Head of caudate nucleus (tissue), 42 donors: ENCODE measurements at regions not wholly inside any gene's neighbourhood (a gene's known extent, or its start where the extent isn't known, plus 50 kb on each side); places are given as distances from the start of the nearest gene placed in this dataset.
A peak's percentile ranks its signal among the peaks of the same experiment; 100 is the strongest.
"Not testable (repeated sequence)": the region's sequence is repeated elsewhere in the genome, so short reads cannot be mapped to it uniquely, and the experiment has no call there.

Experiments used
- DNase-seq, 42 donors: peaks; one replicate each; pipeline versions ENCODE4 v3.0.0 to v3.0.0-alpha.2; 2020 to 2021; ENCODE audit warnings: mixed read lengths in 7 of 42
- intact Hi-C: fragments of 100-400 bp; cut with DNase I; formaldehyde crosslinking; loops from one replicate; pipeline ENCODE4 v1.15.0; 2022

DNA sequence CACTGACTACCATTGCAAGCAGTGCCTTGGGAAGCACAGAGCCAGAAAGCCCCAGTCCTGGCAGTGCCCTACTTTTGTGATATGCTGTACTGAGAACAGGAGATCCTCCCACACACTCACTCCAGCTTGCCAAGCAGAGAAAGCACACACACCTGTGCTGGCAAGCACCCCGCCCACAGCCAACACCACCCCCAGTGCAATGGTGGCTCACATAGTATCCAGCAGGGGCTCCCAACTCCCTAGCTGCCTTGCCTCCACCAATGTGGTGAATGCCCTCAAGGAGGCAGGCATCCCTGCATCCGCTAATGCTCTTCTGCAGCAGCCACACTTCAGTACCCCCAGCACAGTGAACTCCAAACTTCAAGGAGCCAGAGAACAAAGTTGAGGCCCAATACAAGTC is 1655.8 kb downstream of the SUCLG1 start:
- intact Hi-C loops = no loop called here
- peak in 2 of 42 donors; percentile 12 to 38 for DNase-seq

DNA sequence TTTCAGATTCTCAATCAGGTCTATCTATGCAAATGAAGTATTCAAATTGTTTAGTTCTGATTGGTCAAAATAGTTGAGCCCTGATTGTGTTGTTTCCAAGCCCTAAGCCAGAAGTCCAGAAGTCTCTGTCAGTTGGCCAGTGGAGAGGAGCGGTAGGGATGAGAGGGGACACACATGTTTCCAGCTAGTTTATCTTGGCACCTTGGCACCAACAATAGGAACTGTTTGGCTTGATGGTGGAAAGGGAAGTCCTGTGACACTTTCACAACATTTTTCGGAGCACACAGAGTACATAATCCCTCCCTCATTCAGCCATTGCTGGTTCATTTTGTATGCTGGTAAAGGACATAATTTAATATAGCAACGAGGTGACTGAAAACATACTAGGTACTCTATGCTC is 1661.6 kb downstream of the SUCLG1 start:
- no peak for DNase-seq
- intact Hi-C loops = no loop called here

DNA sequence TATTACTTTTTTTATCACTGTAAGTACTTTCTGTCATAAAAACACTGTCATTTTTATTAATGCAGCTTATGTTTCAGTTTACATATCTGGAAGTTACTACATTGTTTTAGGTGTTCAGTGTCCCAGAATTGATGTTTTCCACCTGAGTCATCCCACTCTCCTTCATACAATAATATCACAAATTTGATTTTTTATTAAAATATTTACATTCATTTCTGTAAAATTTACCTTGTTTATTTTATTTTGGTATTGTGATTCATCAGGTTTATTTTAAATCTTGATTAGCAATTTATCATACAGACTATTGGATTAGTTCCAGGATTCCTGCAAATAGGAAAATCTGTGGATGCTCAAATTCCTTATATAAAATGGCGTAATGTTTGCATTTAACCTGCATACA is 1662.9 kb downstream of the SUCLG1 start:
- intact Hi-C loops = no loop called here
- DNase-seq = no peak

DNA sequence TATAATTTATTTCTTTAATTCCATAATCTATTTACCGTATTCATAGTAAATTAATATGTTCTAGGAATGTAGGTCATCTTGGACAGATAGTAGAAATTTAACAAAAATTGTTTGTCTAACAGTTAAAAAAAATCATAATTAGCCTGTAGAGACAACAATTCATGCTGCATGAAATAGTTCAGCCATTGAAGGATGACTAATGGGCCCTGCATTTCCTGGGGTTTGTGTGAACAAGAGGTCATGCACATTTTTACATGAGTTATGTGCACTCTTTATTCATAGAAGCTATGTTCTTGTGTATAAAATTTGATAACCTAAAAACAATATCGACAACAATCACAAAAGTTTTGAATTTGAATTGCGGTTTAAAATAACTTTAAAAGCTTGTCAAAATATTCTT is 1663.6 kb downstream of the SUCLG1 start:
- DNase-seq = no peak
- intact Hi-C loops = no loop called here

DNA sequence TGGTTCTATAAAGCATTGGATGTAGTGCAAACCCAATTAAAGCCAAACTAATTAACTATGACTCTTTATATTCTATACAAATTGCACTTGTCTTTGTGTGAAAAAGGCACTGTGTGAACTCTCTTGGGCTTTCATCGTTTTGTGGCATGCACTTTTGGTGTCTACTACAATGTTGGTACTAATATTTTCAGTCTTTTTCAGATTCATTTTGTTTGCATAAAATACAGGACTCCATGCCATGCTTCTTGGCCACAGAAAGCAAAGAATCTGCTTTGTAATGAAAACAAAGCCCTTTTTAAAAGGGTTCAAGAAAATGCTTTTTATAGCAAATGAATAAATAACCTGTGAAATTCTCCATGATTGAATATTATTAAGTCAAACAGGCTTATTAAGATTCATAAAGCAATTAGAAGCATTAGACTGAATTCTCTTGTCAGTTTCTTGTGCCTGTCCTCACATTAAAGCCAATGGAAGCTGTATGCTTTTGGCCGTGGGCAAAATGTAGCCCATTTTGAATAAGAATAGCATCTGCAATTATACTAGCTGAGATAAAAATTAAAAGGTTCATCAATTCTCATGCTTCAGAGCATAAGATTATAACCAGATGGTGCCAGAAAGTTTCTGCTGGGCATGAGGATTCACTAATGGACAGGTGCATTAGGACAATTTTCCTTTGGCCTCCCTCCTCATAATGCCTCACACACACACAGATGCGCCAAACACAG is 1665.2 kb downstream of the SUCLG1 start:
- intact Hi-C loops = no loop called here
- DNase-seq = no peak

DNA sequence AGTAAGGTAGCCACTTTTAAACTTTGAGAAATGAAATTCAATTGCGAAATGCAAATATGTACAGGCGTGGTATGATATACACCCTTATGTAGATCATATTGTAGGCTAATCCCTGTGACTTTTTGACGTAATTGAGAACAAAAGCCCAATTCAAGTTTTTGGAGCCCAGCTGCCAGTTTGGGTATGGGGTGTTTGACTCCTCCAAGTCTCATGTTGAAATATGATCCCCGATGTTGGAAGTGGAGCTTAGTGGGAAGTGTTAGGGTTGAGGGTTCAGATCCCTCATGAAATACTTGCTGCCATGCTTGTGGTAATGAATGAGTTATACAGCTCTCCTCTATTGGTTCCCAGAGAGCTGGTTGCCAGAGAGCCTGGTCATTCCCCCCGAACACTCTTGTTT is 1666.8 kb downstream of the SUCLG1 start:
- intact Hi-C loops = no loop called here
- no peak for DNase-seq

DNA sequence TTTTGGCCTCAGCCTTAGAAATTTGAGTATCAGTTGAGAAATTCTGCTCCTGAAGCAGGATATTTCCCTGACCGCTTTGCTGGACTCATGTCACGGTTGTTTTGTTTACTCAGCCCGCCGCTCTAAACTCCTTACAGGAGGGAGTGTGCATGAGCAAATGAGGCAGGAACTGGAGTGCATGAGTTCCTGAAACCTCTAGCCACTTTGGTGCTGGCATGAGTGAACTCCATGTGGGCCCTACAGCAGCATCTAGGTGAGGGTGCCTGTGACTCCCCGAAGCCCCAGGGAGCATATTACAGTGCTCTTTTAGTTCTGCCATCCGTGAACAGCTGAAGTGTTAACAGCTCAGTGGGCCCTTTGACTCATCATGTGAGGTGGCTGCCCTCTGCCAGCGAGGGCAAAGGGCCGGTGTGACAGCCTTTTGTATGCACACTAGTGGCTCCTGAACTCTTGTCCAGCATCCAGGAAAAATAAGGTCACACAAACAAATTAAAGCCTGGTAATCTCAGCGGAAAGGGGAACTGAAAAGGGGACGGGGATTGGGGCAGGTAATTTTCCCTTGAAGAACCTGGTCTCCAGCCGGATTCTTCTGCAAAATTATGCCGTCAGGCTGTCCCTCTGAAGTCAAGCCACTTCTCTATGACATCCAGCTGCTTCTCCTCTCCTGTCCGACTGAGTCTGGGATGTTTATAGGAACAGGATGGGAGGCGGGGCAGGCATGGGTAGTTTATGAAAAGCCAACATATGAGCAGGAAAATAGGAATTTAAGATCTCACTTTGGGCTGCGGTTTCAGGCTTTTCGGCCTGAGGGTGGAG is 1668.7 kb downstream of the SUCLG1 start:
- intact Hi-C loops = no loop called here
- no peak for DNase-seq

DNA sequence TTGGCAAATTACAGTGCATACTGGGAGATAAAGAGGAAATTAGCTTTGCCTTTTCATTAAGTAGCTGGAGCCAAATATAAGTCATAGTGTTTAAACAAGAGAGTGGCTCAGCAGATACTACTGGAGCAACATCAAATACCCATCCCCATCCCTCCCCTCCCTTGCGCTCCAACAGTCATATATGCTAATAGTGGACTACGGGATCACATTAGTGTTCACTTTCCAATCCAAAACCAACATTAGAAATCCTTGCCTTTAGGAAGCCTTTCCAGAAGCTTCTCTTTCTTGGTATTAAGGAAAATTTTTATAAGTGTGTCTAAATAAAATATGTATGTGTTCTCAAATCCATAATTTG is 1669.3 kb downstream of the SUCLG1 start:
- intact Hi-C loops = no loop called here
- DNase-seq = no peak

DNA sequence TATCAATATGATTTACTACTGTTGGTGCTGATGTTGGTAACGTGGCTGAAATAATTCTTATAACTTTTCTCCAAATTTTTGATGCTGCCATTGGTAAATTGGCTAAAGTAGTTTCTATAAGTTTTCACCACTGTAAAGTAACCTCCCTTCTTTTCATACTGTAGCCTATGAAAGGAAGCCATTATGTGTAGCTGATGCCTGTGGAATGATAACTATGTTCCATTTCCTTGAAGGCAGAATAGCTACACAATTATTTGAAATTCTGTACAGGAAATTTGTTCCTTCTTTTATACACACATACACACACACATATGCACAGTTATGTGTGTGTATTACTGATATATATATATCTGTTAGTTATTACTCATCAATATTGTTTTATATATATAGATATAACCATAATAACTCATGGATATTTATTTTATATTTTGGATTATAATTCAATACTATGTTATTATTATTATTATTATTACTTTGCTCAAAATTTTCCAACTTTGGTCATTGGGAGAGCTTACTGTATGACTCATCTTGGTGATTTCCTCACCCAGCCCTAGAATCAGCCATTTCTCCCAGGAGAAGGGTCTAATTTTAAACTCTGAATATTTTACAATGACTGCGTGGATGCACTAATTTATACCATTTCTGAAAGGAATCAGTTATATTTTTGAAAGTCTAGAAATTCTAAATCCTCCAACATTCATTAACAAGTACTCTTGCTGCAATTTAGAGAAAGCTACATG is 1677.7 kb downstream of the SUCLG1 start:
- intact Hi-C loops = no loop called here
- peak in 1 of 42 donors; percentile 14 for DNase-seq

DNA sequence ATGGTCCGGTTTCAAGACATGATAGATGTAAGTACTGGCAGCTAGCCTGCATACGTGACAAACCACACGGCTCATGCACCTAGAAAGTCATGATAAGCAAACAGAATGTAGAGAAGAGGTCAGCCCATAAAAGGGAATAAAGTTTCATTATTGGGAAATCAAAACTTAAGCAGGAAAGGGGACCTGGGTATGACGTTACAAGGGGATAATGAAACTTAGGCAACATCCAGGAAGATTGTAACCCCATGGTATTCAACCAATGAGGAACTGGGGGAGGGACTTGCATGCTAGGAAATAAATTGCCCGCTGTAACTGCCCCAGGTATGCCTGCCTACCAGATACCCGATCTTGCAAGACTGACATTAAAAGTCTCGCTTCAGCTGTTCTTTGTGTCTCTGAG is 1679.0 kb downstream of the SUCLG1 start:
- no peak for DNase-seq
- intact Hi-C loops = no loop called here

DNA sequence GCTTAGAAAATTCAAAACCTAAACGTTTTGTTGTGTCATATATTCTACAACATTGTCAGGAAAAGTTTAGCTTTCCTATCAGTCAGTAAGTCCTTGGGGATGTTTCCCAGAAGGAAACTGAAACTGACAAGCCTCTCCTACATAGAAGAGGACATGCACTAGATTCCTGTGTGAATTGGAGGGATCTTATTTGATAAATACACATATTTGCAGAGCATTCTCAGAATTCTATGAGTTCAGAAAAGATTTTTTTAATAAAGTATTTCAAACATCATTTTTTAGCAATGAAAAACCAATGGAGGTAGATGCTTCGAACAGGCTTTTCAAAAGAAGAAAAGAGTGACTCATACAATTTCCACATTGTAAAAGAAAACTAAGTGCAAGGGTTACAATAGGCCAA is 1706.7 kb downstream of the SUCLG1 start:
- no peak for DNase-seq
- intact Hi-C loops = no loop called here

DNA sequence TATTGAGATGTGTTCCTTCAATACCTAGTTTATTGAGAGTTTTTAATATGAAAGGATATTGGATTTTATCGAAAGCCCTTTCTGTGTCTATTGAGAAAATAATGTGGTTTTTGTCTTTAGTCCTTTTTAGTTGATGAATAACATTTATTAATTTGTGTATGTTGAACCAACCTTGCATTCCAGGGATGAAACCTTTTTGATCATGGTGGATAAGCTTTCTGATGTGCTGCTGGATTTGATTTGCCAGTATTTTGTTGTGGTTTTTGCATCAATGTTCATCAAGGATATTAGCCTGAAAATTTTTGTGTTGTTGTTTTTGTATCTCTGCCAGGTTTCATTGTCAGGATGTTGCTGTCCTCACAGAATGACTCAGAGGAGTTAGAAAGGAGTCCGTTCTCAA is 1710.4 kb downstream of the SUCLG1 start:
- intact Hi-C loops = no loop called here
- DNase-seq = no peak

DNA sequence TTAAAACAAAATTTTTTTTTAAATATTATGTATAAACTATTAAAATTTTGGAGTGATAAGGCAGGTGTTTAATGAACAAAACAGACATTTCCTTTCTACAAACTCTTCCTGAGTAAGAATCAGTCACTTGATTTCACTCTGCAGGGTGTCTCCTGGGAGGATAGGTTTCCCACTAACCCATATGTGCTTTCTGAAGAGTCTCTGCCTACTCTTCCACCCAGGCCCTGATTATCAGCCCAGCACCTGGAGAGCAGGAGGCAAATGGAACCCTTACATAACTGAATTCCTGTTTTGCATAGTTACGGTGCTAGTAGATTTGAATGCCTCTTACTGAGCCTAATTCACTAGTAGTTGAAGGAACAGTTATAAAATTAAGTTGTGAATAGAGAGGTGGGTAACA is 1718.6 kb downstream of the SUCLG1 start:
- intact Hi-C loops = no loop called here
- peak in 32 of 42 donors; percentile 2 to 83 (median 25) for DNase-seq

DNA sequence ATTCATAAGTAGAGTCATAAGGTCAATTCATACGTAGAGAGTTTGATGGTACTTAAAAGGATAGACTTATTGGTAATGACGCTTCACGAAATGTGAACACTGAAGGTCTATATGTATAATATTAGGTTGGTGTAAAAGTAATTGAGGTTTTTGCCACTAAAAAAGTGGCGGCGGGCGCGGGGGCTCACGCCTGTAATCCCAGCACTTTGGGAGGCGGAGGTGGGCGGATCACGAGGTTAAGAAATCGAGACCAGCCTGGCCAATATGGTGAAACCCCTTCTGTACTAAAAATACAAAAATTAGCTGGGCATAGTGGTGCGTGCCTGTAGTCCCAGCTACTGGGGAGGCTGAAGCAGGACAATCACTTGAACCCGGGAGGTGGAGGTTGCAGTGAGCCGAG is 1721.1 kb downstream of the SUCLG1 start:
- DNase-seq, intact Hi-C loops: not testable (repeated sequence)

DNA sequence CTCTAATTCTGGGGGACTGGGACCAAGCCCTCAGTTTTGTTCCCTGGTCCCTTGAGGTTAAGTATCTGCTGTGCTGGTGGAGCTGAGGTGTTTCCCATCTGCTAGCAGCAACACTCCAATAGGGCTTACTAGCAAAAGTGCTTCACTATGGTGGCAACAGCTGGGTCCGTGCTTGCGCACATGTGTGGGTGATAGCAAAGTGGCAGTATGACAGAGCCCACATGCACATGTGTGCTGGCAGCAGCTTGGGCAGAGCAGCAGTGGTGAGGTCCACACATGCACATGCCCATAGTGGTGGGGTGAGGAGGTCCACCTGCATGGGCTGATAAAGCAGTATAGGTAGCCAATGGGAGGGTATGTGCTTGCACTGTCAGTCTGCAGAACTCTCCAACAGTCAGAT is 1723.7 kb downstream of the SUCLG1 start:
- intact Hi-C loops = no loop called here
- DNase-seq = no peak

DNA sequence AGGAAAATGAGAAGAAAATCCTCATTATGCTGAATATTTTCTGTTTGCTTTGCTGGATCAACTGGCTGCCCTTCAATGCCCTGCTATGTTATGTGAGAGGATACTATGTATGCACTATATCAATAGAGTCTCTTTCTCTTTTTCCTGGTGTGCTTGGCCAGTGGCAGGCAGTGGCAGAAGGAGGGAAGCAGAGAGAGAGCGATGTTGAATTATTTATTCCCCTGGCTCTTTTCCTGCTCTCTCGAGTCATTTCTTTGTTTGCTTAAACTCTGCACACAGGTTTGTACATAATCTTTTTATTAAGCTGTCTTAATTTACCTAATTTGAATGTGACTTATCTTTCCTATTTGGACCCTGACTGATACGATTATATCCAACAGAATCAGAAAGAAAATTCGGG is 1727.3 kb downstream of the SUCLG1 start:
- intact Hi-C loops = no loop called here
- peak in 1 of 42 donors; percentile 1 for DNase-seq

DNA sequence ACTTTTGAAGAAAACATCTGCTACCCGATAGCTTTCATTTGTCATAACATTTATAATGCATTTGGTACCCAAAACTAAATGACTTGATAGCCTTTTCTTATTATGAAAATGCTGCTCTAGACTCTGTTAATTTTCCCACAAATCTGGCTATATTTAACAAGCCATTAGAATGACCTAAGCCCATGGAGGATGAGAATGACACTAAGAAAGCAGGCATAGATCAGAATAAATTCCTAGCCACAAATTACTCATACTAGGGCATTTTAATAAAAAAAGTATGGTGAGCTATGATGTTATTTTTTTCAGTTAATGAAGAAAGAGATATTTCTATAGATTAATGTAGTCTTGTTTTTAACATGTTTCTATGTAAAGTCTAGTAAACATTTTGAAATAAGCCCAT is 1728.3 kb downstream of the SUCLG1 start:
- no peak for DNase-seq
- intact Hi-C loops = no loop called here

DNA sequence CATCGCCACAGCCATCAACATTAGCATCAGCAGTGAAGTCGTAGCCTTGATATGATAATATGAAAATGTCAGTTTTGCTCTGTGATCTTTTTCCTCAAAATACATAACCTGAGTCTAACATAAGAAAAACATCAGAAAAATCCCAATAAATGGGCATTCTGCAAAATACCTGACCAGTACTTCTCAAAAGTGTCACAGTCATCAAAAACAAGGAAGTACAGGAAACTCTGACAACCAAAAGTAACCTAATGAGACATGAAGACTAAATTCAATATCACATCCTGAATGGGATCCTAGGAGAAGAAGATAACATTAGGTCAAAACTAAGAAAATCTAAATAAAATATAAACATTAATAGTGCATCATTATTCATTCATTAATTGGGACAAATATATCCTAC is 1731.0 kb downstream of the SUCLG1 start:
- no peak for DNase-seq
- intact Hi-C loops = no loop called here

DNA sequence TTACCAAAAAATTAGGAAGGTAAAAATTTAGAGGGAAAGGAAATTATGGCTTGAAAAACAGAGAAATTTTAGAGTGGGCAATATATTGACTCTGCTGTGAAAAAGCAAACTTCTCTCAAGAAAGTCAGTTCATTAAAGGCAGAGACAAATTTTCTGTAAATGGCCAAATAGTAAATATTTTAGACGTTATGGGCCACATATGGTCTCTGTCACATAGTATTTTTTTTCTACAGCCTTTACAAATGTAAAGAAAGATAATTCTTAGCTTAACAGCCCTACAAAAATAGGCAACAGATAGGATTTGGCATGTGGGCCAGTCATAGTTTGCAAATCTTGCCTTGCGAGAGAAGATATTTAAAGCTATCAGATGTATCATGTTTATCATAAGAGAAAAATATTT is 1750.4 kb downstream of the SUCLG1 start:
- intact Hi-C loops = no loop called here
- no peak for DNase-seq

DNA sequence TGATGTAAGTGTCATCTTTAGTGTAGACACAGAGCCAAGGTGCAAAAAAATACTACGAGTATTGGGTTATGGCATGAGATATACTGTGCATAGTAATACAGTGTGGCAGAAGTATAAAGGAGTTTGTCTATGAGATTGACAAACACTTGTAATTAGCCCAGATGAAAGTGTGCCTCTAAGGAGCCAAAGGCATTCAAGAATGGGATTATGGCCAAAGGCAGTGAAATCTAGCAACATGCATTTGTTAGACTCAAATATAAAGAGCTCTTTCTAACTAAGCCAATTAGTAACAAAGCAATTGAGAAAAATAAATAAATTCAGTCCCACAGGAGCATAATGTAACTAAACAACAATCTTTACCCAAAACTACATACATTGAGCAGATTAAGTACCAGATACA is 1761.8 kb downstream of the SUCLG1 start:
- intact Hi-C loops = no loop called here
- DNase-seq = no peak
